IPS-11a (cell line): ENCODE measurements at regions not wholly inside any gene's neighbourhood (a gene's known extent, or its start where the extent isn't known, plus 50 kb on each side); places are given as distances from the start of the nearest gene placed in this dataset.

ENCODE experiments used
- H3K4me3 ChIP-seq: one replicate; pipeline ENCODE4 v1.5.1; 2013; ENCODE audit warnings: low read depth, low read length, control low read depth

GRCh38 chr11:115924744-115925567 is 420.7 kb upstream of the CADM1 start:
- no peak overlapping the region for H3K4me3 ChIP-seq

DNA sequence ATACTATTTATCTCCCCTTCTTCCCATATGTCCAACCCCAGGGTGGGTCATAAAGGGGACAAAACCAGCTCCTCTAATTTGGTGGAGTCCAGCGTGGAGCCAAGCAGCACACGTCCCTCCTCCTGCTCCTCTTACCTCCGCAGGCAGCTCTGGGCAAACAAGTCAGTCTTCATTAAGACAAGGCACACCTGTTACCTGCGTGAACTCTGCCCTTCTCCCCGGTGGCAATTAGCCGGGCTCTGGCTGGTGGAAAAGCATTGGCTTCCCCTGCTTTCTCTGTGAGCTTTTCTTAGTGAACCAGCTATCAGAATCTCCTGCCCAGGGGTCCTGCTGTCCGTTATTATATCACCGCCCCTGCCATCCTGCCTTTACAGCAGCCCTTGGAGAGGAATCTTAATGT is 418.7 kb upstream of the CADM1 start:
- H3K4me3 ChIP-seq, result no peak overlapping the region

GRCh38 chr11:115921986-115922385 is 417.8 kb upstream of the CADM1 start:
- no peak overlapping the region for H3K4me3 ChIP-seq

- H3K4me3 ChIP-seq, result no peak overlapping the region
These were observed 417.3 kb upstream of the CADM1 start for GRCh38 chr11:115921540-115921939.

DNA sequence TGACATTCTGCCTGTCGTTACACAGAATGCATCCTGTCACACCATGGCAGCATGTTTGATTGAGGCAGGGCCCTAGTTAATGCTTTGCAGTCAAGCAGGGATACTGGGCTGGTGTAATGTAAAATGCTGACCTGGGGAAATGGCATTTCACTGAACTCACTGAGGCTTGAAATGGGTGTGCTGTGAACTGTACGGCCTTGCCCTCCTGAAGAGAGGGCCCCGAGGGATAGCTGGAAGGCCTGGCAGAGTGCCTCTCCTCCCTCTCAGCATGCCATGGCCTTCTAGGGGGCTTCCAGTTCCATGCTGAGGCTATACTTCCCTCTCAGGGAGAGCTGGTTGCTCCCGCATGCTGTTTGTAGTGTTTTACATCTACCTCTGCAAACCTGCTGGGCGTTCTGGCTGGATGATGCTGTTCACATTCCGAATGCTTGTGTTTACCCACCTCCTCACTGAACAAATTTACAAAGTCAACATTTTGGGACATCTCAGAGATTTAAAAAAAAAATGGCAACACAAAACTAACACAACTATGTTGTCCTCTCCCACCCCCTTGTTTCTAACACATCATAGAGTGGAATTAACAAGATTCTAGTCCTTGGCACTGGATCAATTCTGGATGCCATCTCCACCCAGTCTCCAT is 416.7 kb upstream of the CADM1 start:
- no peak overlapping the region for H3K4me3 ChIP-seq

DNA sequence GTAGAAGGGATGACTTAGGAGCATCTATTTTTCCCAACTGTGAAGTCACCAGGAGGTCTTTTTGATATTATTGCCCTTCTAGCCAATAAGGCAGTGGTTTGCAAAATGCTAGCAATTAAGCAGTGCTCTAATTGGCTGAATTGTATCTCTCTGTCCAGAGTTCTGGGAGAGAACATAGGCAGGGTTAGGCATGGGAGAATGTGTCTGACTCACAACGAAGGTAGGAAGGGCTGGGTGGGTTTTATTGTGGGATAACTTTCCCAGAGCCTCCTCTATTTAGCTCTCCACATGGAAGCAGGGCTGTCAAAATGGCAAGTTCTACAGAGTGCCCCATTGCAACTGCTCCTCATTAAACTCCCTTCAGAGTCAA is 415.9 kb upstream of the CADM1 start:
- H3K4me3 ChIP-seq, result no peak overlapping the region

DNA sequence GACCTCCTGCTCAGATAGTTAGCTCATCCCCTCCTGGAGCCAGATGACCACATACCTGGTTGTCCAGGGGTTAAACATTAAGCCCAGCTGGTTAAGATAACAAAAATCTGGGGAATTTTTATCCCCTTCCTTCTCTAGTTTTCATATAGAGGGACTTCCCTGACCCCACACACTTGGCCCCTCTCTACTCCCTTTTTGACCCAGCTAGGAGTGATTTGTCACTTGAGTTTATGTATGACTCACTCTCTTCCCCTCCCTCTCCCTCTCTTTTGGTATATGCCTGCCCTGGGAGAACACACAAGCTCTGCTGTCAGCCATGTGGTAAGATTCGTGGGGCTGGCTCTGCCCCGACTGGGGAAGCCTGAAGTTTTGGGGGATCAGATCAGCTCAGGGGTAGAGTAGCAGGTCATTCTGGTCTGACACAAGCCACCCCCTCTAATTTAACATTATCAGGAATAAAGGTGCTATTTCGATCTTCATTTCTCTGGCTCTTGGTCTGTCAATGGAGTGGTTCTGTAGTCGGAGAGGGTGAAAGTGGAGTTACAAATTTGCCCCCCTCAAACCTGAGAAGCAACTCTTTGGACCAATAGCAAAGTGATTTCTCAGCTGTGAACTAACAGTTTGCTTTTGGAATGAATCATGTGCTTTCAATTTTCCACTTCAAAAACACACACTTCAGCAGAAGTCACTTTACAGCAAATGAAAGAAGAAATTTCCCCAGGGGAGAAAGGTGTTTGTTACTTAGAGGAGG is 415.3 kb upstream of the CADM1 start:
- H3K4me3 ChIP-seq, result no peak overlapping the region

DNA sequence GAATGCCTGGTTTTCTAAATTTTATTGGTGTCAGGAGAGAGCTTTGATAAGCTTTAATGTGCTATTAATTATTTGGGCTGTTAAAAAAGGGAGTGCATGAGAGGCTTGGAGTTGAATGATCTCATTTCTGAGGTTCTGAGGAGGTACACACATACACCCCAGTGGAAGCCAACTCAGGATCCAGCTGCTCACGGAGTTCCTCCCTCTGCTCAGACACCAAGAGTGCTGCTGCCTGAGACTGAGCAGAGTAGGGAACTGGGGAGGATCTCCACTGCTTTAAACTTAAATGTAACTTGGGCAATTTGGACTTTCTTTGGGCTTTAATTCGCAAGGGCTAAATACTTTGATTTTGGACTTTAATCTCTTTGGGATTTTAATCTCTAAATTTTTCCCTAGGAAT is 414.4 kb upstream of the CADM1 start:
- no peak overlapping the region for H3K4me3 ChIP-seq

DNA sequence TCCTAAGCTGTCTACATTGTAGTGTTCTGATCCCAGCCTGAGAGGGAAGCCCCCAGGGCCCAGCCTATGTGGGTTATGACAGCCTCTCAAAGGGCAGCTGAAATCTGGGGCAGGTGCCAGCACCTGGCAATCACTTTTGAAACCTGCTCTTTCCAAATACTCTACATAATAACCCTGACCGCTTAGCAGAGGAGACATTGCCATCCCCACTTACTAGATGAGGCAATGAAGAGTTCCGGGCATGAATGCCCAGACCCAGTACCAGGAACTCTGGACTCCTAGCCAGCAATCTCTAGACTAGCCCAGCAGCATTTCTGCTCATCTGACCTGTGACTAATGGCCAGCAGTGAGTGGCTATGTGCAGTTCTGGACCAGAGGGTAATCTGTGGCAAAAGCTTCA is 412.4 kb upstream of the CADM1 start:
- H3K4me3 ChIP-seq, result no peak overlapping the region

DNA sequence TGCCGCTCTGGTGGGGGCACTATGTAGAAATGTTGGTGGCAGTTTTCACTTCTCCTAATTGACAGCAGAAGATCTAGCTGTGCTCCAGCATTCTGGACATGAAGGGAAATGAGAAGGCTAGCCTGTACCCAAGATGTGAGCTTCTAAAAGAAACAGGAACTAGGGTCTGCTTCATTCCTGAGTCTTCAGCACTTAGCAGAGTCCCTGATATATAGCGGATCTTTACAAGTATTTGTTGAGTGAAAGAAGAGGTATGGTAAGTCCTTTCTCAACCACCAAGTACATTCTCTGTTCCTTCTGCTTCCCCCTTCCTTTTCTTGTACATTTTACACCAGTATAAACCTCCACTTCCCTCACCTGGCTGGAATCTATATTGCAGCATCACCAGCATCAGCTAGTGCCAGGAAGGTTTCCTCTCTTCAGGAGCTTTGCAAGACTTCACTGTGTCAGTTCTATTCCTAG is 408.3 kb upstream of the CADM1 start:
- H3K4me3 ChIP-seq, result no peak overlapping the region

- H3K4me3 ChIP-seq, result no peak overlapping the region
These were observed 407.6 kb upstream of the CADM1 start for GRCh38 chr11:115911613-115912346.

GRCh38 chr11:115910379-115910778 is 406.2 kb upstream of the CADM1 start:
- no peak overlapping the region for H3K4me3 ChIP-seq

- no peak overlapping the region for H3K4me3 ChIP-seq
These were observed 402.0 kb upstream of the CADM1 start for GRCh38 chr11:115906171-115906570.

GRCh38 chr11:115905341-115906000 is 401.3 kb upstream of the CADM1 start:
- no peak overlapping the region for H3K4me3 ChIP-seq

DNA sequence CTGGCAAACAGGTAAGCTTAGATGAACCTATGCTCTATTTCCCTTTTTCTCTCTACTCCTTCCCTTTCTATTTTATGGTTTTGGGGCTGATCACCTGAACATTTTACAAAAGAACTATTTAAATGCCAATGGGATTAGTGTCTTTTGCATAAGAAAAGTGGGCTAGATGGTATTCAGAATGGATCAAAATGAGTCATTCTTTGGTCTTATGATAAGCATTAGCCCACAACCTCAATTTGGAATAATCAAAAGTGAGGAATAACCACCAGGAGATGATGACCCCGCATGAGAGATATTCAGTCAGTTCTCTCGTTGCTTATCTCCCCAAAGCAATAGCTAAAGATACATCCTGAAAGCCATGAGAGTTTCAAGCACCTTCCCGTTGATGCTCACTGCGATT is 399.0 kb upstream of the CADM1 start:
- no peak overlapping the region for H3K4me3 ChIP-seq

DNA sequence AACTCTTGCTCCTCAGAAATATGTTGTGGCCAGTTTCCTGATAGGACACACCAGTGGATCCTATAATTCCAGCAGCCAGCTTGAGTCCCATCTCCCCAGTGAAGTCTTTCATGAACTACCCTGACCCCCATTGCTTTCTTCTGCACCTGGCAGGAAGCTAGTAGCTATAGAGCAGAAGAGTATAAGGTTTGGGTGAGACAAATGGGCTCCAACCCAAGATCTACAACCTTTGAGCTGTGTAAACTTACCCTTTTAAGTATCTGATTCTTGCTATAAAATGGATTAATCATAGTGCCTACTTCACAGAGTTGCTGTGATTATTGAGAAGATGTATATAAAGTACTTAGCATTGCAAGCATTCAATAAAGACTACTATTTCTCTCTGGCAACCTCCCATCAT is 396.9 kb upstream of the CADM1 start:
- H3K4me3 ChIP-seq, result no peak overlapping the region

DNA sequence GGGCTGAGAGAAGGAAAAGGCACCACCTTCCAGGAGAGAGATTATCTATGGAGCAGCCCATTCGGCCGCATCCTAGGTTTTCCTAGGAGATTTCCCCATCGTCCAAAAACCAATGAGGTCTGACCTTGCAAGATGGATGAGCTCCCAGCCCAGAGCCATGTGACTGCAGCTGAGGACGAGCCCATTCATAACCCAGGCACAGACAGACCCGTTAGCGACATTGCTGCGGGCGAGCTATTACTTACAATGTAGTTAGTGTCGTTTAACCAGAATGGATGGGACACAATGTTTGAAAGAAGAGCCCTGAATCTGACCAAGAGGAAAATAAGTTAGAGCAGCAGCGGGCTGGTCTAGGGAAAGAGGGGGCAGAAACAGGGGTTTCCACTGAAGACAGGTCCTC is 395.9 kb upstream of the CADM1 start:
- H3K4me3 ChIP-seq, result no peak overlapping the region

- no peak overlapping the region for H3K4me3 ChIP-seq
These were observed 393.5 kb upstream of the CADM1 start for GRCh38 chr11:115897707-115898106.

GRCh38 chr11:115896084-115896483 is 391.9 kb upstream of the CADM1 start:
- no peak overlapping the region for H3K4me3 ChIP-seq

DNA sequence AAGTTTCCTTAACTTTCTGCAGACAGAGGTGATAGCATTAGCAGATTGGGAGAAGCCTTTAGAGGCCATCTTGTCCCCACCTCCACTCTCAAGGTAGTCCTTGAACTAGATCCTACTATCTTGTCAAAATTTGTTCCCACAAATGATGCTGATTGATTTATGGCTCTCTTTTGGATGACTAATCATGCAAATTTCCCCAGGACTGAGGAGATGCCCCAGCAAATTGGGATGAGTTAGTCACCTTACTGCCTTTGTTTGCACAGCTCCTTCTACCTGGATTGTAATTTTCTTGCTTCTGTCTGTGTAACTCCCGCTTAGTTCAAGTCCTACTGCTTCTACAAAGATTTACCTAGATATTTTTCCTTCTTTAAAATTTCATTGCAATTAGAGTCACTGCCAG is 391.4 kb upstream of the CADM1 start:
- no peak overlapping the region for H3K4me3 ChIP-seq

DNA sequence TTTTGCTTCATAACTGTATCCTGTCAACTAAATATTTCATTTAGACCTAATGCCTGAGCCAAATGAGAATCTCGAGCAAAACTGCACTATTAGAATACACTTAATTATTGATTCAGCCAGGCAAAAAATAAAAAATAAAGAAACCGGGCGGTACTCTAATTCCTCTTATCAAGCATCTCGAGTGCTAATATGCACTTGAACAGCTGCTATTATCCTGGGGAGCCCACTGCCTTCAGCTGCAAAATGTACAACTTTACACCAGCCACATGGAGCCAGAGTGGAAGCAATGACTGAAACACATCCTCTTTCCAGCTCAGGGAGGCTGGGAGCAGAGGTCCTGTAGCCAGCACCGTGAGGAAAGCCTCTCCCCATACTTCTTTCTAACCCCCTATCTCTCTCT is 390.0 kb upstream of the CADM1 start:
- no peak overlapping the region for H3K4me3 ChIP-seq
